Fibroblast of lung (primary cell): ENCODE measurements at regions not wholly inside any gene's neighbourhood (a gene's known extent, or its start where the extent isn't known, plus 50 kb on each side); places are given as distances from the start of the nearest gene placed in this dataset.

Experiments used
- DNase-seq, 2 donors: peaks; one replicate each; pipeline versions ENCODE4 v3.0.0 to v3.0.0-alpha.2; 2010; ENCODE audit warnings: low read depth in 2 of 2
- H2AFZ ChIP-seq: 2 replicates; pipeline ENCODE4 v1.5.1; 2012; ENCODE audit warnings: low read length, control low read depth, inconsistent platforms
- H3K27ac ChIP-seq: 2 replicates; pipeline ENCODE4 v1.5.1; 2011; ENCODE audit warnings: low read length, control low read depth; ENCODE audit not compliant: insufficient read depth
- H3K27me3 ChIP-seq: 2 replicates; pipeline ENCODE4 v1.5.1; 2011; ENCODE audit warnings: mild to moderate bottlenecking, low read length; ENCODE audit not compliant: control insufficient read depth, insufficient read depth
- H3K36me3 ChIP-seq: 2 replicates; pipeline ENCODE4 v1.5.1; 2011; ENCODE audit warnings: low read length; ENCODE audit not compliant: control insufficient read depth, insufficient read depth
- H3K4me1 ChIP-seq: 2 replicates; pipeline ENCODE4 v1.5.1; 2011; ENCODE audit warnings: low read length; ENCODE audit not compliant: control insufficient read depth, insufficient read depth; ENCODE audit errors: extremely low read depth
- H3K4me2 ChIP-seq: 2 replicates; pipeline ENCODE4 v1.5.1; 2011; ENCODE audit warnings: low read length, control low read depth; ENCODE audit not compliant: insufficient read depth; ENCODE audit errors: extremely low read depth
- H3K4me3 ChIP-seq, 4 experiments: fragments of 200-600 bp in 1 of 4; sonication (generic) in 1 of 4; replicated peaks in 1 of 4; 2 replicates each; pipeline ENCODE4 v1.5.1; 2011 to 2016; ENCODE audit warnings: low read length in 4 of 4, low read depth in 3 of 4, mild to moderate bottlenecking in 3 of 4, control low read depth in 2 of 4, inconsistent platforms in 1 of 4, mixed read lengths in 1 of 4; ENCODE audit not compliant: insufficient read depth in 1 of 4; ENCODE audit errors: control extremely low read depth in 1 of 4
- H3K79me2 ChIP-seq: 2 replicates; pipeline ENCODE4 v1.5.1; 2012; ENCODE audit warnings: mild to moderate bottlenecking, low read length, inconsistent platforms; ENCODE audit not compliant: control insufficient read depth, insufficient read depth
- H3K9ac ChIP-seq: 2 replicates; pipeline ENCODE4 v1.5.1; 2011; ENCODE audit warnings: mild to moderate bottlenecking, low read length, control low read depth; ENCODE audit not compliant: insufficient read depth
- H3K9me3 ChIP-seq: 2 replicates; pipeline ENCODE4 v1.5.1; 2012; ENCODE audit warnings: low read depth, low read length; ENCODE audit not compliant: control insufficient read depth, insufficient read depth
- H4K20me1 ChIP-seq: 2 replicates; pipeline ENCODE4 v1.5.1; 2011; ENCODE audit warnings: low read length; ENCODE audit not compliant: control insufficient read depth, insufficient read depth; ENCODE audit errors: extremely low read depth
- EZH2 ChIP-seq: IDR thresholded peaks from 2 replicates; pipeline ENCODE4 v1.5.1; 2012; ENCODE audit warnings: low read length, control low read depth, mild to moderate bottlenecking; ENCODE audit errors: missing control alignments
- TF ChIP-seq, protein P1 (sequence below), 2 donors: IDR thresholded peaks in 1 of 2; conservative IDR thresholded peaks in 1 of 2; 1 replicate in 1 of 2; 2 replicates in 1 of 2; pipeline ENCODE4 v1.5.1; 2011 to 2012; ENCODE audit warnings: low read length in 2 of 2, control low read depth in 1 of 2, inconsistent platforms in 1 of 2, low read depth in 1 of 2, mild to moderate bottlenecking in 1 of 2

GRCh38 chr12:45590646-45591045 is 138.9 kb upstream of the ARID2 start:
- no peak for DNase-seq

GRCh38 chr12:45591635-45592034 is 137.9 kb upstream of the ARID2 start:
- Histone ChIP-seq H2AFZ (no peak overlapping the region), H3K4me3 (no peak overlapping the region), H3K27me3 (no peaks in the 10 kb centered on the region), H3K4me2 (no peak overlapping the region), H3K9ac (no peak overlapping the region), H3K79me2 (no peaks in the 10 kb centered on the region), H4K20me1 (no peaks in the 10 kb centered on the region), H3K9me3 (no peaks in the 10 kb centered on the region), H3K4me1 (no peaks in the 10 kb centered on the region), H3K27ac (no peak overlapping the region), H3K36me3 (no peaks in the 10 kb centered on the region)
- DNase-seq, result no peak
- TF ChIP-seq, protein P1, sequence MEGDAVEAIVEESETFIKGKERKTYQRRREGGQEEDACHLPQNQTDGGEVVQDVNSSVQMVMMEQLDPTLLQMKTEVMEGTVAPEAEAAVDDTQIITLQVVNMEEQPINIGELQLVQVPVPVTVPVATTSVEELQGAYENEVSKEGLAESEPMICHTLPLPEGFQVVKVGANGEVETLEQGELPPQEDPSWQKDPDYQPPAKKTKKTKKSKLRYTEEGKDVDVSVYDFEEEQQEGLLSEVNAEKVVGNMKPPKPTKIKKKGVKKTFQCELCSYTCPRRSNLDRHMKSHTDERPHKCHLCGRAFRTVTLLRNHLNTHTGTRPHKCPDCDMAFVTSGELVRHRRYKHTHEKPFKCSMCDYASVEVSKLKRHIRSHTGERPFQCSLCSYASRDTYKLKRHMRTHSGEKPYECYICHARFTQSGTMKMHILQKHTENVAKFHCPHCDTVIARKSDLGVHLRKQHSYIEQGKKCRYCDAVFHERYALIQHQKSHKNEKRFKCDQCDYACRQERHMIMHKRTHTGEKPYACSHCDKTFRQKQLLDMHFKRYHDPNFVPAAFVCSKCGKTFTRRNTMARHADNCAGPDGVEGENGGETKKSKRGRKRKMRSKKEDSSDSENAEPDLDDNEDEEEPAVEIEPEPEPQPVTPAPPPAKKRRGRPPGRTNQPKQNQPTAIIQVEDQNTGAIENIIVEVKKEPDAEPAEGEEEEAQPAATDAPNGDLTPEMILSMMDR (conservative IDR thresholded peaks at IDR 0.05 in 1 of 2, IDR thresholded peaks at IDR 0.05 in 1 of 2; ENCODE audit: low read depth in 1 of 2, low read length in 2 of 2), result no peak
- TF ChIP-seq EZH2, result no peak

More at GRCh38 chr12:45590646-45591045, 138.9 kb upstream of the ARID2 start:
- H3K27me3 ChIP-seq, result no peaks in the 10 kb centered on the region
- no peak overlapping the region for H3K4me3 ChIP-seq
- no peak for TF ChIP-seq EZH2
- TF ChIP-seq, protein P1 (conservative IDR thresholded peaks at IDR 0.05 in 1 of 2, IDR thresholded peaks at IDR 0.05 in 1 of 2; ENCODE audit: low read depth in 1 of 2, low read length in 2 of 2), result no peak
- no peak overlapping the region for H3K4me2 ChIP-seq
- H3K4me1 ChIP-seq, result no peaks in the 10 kb centered on the region
- no peaks in the 10 kb centered on the region for H4K20me1 ChIP-seq
- no peaks in the 10 kb centered on the region for H3K79me2 ChIP-seq
- H3K27ac ChIP-seq, result no peak overlapping the region
- H2AFZ ChIP-seq, result no peak overlapping the region
- H3K36me3 ChIP-seq, result no peaks in the 10 kb centered on the region
- H3K9me3 ChIP-seq, result no peaks in the 10 kb centered on the region
- no peak overlapping the region for H3K9ac ChIP-seq

- no peaks in the 10 kb centered on the region for H3K27me3 ChIP-seq
- H3K27ac ChIP-seq, result no peak overlapping the region
- H4K20me1 ChIP-seq, result no peaks in the 10 kb centered on the region
- no peaks in the 10 kb centered on the region for H3K79me2 ChIP-seq
- TF ChIP-seq, protein P1 (conservative IDR thresholded peaks at IDR 0.05 in 1 of 2, IDR thresholded peaks at IDR 0.05 in 1 of 2; ENCODE audit: low read depth in 1 of 2, low read length in 2 of 2), result no peak
- no peak for TF ChIP-seq EZH2
- H3K9ac ChIP-seq, result no peak overlapping the region
- H2AFZ ChIP-seq, result no peak overlapping the region
- H3K4me3 ChIP-seq, result no peak overlapping the region
- H3K4me2 ChIP-seq, result no peak overlapping the region
- DNase-seq, result no peak
- no peaks in the 10 kb centered on the region for H3K9me3 ChIP-seq
- H3K4me1 ChIP-seq, result no peaks in the 10 kb centered on the region
- H3K36me3 ChIP-seq, result no peaks in the 10 kb centered on the region
Observed at GRCh38 chr12:45596366-45596765, 133.1 kb upstream of the ARID2 start.
